HG02798 (cell line): ENCODE measurements at regions not wholly inside any gene's neighbourhood (a gene's known extent, or its start where the extent isn't known, plus 50 kb on each side); places are given as distances from the start of the nearest gene placed in this dataset.

Experiments
- ATAC-seq: cut with Tn5 transposase; IDR thresholded peaks from one replicate; pipeline ENCODE4 v1.9.1; 2021; ENCODE audit warnings: mild to moderate bottlenecking; ENCODE audit not compliant: unreplicated experiment, poor library complexity

DNA sequence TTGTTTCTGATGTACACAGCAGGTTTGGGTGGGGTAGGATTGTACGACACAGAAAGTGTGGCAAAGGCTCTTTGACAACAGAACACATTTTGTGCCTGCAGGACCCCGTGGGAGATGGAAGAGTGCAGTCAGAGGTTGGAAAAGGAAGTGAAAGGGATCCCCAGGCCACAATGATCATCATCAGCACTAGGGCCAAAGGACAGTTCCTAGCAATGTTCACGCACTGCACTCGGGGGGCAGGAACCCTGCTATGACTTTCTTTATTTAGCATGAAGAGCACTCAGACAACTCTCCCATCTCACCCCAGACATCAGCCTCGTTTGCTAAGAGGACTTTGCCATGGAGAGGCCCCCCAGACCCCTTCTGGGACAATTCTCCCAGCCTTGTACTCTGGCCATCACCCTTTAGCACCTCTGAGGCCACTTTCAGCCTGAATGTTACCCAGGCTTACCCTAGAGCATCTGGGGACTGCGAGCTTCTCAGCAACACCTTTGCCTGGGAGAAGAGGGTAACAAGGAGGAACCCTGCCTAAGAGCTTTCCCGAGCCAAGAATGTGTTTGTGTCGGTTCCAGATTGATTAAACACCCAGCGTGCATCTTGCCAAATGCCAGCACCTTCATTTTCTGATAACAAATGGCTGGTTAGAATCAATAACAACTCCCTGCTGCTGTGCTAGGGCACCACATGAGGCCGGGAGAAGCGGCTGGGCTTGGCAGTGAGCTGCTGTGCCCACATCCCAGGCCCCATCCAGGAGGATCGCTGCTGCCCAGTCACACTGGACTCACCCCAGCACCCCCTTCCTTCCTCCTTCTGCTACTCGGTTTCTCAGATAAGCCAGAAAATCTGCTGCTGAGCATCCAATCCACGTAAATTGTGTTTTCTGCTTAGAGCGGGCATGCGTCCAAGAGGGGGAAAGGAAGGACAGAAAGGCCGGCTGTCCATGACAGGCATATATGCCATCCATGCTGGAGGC is 633.1 kb downstream of the AJAP1 start:
- no peak for ATAC-seq

DNA sequence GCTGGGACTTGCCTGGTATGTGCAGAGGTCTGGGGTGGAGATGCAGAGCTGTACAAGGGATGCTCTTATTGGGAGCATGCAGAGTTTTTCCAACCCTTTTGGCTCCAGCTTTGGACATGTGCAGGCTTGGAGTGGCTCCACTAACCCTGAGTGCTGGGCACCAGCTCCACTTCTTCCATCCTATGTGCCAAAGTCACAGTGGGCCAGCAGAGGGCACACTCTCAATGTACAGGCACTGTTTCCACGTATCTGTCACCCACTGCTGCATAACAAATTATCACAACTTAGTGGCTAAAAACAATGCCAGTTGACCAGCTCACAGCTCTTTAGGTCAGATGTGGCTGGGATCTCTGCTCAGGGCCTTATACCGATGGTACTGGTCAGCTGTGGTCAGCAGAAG is 631.8 kb downstream of the AJAP1 start:
- no peak for ATAC-seq

DNA sequence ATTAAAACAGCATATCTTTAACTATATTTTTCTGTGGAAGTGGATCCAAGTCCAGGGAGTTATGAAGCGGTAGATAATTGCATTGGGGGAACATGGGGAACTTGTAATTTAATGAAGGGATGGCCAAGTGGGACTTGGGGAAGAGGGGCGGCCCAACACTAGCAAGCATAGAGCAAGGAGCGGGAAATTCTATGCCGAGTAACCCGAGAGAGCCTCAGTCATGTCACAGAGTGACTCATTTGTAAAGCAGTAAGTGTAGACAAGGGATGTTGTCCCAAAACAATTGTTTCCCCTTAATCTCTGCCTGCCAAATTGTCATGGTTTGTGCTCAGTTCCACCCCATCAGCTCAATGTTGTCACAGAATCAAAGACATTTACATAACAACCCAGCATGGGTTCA is 620.1 kb downstream of the AJAP1 start:
- ATAC-seq = no peak

DNA sequence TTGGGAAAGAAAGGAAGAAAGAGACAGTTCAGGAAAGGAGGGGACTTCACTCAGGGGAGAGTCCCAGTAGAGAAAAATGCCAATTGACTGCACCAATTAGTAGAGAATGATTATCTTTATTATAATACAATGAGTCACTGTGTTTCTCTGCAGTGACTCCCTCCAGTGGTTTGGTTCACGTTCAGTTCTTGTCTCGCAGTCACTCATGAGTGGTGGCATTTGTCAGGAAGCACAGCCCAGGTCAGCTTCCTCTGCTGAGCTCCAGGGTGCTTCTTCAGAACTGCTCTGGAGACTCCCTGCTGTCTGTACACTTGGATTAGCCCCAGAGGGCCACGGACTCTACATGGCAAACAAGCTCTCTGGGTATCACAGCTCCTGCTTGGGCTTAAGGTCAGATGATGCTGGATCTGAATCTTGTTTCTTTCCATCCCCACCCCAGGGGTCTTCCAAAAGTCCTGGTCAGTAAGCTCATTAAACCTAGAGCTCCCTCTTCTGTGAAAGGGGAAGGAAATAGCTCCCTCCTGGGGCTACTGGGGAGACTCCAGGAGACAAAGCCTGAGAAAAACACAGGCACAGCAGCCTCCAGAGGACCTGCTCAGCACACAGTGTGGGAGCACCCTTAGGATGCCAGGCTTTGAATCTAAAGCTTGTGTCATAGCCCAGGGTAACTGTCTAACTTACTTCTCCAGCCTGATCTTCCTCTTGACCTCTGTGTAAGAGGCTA is 619.0 kb downstream of the AJAP1 start:
- no peak for ATAC-seq

DNA sequence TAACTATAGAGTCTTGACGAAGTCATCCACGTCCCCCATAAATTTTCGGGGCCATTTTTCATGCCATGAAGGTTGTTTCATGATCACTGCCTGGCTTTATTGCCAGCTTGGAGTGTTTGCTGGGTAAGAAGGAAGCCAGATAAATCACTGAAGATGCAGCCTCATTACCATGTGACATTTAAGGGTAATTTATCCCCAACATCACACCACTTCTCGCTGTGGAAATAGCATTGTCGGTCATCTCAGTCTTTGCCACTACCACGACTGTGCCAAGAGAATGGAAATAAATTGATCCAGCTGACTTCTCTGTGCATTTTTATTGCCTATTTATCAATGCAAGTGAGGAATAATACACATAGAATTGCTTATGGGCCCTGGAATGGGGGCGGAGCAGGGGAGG is 617.9 kb downstream of the AJAP1 start:
- ATAC-seq = no peak

DNA sequence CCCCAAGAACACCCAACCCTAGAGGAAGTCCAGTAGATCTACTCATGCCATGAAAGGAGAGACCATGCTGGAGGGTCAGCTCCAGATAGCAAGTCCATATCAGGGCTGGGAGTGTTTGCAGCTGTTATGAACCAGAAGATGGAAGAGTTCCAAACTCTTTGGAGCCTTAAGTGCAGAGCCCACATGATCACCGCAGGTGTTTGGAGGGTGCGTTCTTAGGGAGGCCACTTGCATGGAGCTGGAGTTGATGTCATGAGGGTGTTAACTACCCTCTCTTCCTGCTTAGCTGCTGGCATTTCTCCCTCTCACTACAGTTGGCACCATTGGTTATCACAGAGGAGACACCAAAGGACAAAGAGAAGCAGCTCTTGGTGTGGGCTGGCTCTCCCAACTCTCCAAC is 616.9 kb downstream of the AJAP1 start:
- ATAC-seq = no peak

DNA sequence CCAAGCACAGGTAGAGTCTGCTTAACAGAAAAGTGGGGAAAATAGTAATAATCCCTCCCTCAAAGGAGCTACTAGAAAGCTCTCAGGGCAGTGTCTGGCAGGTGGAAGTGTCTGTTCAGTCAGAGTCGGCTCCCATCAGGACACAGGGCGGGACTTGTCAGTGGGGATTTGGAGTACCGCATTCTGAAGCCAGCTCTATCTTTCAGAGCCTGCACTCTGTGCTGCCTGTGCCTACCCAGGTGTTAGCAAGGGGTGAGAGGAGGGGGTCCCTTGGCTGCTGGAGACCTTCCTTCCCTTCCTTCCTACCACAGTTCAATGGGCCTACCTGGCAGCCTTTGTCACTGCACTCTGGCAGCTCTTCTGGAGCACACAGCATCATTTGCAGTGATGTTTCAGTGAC is 615.5 kb downstream of the AJAP1 start:
- ATAC-seq = no peak

DNA sequence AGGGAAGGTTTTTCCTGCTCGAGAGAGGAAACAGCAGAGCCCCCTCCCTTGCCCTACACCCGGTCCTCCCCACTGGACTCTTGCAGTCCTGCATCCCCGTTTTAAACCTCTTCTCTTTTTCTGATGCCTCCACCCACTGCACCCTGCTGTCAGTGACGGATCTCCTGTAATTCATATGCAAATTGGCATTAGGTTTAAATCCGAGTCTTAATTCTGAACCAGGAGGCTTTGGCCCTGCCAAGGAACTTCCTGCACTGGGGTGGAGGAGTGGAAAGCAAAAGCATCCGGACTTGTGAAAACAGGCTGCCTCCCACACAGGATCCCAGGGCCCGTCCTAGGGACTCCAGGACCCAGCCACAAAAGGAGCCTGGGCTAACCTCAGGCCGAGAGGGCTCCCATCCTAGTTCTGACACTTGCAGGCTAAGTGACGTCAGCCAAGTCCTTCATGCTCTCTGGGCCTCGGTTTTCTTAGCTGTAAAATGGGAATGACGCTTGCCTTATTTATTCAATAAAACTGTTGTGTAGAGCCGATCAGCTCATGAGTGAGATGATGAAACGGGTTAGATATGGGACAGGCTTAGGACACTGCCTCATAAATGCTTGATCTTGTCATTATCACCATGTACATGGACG is 613.3 kb downstream of the AJAP1 start:
- no peak for ATAC-seq

DNA sequence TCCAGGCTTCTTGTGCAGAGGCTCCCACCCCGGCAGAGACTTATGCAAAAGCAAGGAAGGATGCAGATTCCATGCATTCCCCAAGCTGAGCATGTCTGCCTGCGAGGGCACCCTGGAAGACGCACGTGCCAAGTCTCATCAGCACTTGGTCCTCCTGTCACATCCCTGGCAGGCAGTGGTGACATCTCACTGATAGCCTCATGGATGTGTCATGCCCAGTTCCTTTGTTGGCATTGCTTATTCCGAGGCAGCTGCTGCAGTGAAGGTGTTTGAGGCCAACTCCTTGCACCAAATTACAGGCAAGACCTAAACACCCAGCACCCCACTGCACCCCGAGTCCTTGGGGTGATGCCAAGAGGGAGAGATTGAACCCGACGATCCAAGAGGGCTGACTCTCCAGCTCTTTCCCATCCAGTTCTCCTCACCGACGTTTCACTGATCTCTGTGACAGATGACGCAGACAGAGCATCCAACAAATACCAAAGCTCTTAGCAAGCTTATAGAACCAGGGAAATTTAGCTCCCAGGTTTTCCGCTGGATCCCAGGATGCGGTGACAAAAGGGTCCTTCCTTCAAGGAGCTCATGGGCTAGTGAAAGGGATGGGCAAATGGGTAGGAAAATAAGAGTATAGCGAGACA is 611.1 kb downstream of the AJAP1 start:
- ATAC-seq = no peak

DNA sequence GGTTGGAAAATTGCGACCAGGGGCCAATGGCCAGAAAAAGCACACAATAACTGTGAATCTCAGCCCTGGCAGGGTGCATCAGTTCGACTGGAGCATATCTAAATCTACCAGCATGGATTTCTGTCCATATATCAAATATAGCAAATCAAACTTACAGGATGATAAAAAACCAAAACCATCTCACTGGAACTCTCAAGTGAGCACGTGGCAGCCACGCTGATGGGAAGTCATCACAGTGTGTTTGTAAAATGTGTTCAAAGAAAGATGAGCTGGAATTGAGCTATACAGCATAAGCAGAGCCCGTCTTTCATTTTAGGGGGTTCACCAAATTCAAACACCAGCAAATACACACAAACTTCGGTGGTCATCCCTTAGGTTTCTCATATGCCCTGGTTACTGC is 610.1 kb downstream of the AJAP1 start:
- ATAC-seq = no peak

DNA sequence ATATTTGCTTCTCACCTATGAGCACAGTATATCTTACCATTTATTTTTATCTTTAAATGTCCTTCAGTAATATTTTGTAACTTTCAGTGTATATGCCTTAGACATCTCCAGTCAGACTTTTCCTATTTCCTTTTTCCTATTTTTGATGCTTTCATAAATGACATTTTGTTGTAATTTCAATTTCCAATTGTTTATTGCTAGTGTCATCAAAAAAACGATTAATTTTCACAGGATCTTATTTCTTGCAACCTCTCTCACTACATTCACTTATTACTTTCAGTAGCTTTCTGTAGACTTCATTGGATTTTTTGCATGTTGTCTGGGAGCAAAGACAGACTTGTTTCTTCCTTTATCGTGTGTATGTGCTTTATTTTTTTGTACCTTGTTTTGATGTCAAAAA is 602.4 kb downstream of the AJAP1 start:
- ATAC-seq = no peak

DNA sequence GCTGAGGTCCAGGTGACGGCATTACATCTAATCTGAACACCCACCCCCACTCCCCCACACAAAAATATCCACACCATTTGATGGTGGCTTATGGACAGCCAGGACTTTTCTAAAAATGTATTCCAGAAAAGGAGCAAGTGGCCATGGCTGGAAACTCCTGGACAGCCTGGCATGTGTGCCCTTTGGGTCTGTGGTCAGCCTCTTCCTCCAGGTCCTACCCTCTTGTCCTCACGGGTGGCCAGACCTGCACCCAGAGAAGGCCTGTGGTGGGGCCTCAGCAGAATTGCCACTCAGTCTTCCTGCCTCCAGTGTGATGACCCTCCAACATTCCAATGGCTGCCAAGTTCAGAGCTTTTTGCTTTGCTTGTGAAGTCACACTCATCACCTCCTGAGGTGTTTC is 600.6 kb downstream of the AJAP1 start:
- ATAC-seq = no peak

DNA sequence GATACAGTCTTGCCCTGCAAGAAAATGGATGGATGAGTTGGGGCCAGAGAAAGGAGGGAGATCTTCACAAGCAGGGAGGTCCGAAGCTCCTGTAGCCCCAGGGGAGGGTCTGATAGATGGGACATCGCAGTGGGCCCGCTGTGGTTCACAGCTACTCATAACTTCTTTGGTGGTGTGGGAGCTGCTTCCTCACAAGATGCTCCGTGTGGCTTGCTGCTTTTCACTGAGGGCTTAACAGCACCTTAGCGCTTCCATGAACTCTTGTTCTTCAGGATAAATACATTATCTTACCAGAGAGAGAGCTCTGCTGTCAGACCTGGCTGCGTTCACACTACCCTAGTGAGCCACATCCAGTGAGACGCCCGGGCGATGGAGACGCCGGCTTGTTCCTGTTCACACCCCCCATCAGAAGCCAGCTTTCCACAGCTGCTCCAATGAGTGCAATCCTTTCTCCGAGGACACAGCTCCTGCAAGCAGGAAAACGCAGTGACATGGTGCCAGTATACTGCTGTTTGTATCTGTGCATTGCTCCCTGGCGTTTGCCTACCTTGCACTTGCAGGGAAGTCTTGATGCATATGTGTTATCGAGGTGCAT is 599.8 kb downstream of the AJAP1 start:
- ATAC-seq = no peak

DNA sequence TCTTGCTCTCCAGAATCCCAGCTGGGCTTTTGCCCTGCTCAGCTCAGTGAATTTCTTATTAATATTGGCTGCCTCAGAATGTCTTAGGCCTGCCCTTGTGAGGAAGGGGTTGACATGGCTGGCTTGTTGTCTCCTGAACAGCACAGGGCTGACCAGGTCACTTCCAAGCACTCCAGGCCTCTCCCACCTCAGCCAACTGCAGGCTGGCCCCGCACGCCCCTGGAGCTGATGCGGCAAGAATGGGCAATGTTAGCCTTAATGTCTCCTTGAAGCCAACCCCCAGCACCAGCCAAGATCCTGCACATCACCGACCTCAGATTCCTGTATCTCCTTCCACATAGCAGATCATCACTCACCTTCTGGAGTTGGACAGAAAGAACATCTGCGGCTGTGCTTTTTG is 598.6 kb downstream of the AJAP1 start:
- no peak for ATAC-seq

DNA sequence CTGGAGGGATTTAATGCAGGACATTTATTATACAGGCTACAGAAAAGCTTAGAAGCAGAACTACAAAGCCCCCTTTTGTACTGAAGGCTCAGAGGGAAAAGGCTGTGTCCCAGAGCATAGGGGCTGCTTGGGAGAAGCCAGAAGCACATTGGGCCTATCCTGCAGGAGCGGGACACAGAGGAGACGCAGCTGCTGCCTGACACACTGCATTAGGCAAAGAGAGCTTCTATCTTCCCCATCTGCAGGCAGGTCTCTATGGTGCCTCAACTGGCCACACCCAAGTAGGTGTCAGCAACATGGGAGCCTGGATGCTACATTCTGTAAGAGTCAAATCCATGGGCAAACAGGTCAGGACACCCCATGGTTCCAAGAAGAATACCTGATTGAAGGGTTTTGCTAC is 595.9 kb downstream of the AJAP1 start:
- ATAC-seq = no peak

DNA sequence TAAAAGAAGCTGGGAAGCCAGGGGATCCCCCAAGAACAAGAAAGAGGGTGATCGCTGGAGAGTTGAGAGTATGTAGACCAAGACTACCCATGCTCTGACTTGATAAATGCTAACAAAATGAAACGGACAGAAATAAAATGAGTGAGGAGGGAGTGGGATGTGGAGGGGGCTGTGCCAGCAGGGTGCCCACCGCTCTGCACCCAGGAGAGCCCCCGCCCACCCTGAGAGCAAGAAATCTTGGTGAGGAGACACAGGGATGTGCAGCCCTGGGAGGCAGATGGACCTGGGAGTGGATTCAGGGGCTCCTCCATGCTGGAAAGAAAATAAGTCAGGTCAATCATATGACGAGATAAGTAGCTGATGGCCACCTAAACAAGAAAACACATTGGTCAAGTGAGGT is 590.9 kb downstream of the AJAP1 start:
- no peak for ATAC-seq

DNA sequence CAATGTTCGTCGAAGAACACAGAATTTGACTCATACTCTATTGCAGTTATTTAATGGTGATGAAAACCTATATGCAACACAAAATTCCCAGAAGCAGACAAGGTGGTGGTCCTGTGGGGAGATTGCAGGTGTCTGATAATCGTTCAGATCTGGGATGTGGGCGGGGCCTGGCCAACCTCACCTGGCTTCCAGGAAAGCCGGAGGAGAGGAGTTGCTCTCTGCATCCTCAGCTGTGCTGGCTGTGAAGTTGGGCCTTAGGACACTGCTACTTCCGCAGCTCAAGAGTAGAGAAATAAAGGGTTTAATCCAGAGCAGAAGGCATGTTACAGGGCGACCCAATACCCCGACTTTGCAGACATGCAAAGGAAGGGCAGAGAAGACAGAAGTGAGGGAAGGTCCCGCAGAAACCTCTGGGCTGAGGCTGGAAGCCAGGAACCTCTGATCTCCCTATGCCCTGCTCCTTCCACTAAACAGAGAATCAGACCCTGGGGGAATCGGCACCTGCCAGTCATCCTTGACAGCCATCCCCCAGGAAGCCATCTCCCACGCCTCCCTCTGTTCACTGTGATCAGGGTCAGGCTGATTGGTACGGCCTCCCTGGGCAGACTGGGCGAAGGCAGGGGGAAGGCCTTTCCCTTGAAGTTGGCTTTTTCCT is 590.3 kb downstream of the AJAP1 start:
- ATAC-seq = no peak

DNA sequence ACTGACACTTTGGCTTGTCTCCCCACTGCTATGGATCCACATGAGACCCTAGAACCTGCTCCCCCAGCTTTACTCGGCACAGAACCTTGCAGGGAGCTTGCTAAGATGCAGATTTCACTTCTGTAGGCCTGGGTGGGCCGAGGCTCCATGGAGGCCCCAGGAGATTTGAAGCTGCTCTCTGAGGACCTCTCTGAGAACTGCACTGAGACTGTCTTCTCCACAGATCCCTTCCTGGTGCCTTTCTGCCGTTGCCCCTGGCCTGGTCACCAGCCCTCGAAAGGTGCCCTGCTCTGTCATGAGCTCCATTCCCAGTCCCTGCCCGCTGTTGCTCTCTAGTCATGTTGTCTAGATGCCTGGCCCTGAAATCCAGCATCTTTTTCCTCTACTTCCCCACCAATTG is 588.4 kb downstream of the AJAP1 start:
- ATAC-seq = no peak

DNA sequence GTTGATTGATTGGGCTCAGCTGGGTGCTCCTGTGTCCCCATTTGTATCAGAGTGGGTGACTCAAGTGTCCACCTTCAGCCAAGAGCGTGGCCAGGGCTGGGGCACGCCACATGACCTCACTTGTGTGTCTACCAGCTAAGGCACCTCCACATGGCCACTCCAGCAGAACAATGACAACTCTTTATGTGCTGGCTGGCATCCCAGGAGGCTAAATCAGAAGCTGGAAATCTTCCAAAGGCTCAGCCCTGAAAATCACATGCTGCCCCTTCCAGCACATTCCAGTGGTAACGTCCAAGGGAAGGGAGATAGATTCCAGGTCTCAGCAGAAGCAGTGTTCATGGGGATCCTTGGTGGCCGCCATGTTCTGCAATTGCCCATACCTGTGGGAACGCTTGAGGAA is 585.5 kb downstream of the AJAP1 start:
- no peak for ATAC-seq
